Peyer's patch (tissue), 4 donors: ENCODE measurements at regions not wholly inside any gene's neighbourhood (a gene's known extent, or its start where the extent isn't known, plus 50 kb on each side); places are given as distances from the start of the nearest gene placed in this dataset.

Source experiments
- CTCF ChIP-seq, 6 experiments: fragments of 450-650 bp in 4 of 6; fragments of 200-600 bp in 2 of 6; sonication (generic) in 1 of 6; IDR thresholded peaks; one replicate each; pipeline ENCODE4 v1.5.1; 2017 to 2019; ENCODE audit warnings: antibody characterized with exemption in 6 of 6, mild to moderate bottlenecking in 3 of 6, moderate library complexity in 1 of 6
- POLR2A ChIP-seq, 2 donors: fragments of 450-650 bp; IDR thresholded peaks; one replicate each; pipeline ENCODE4 v1.5.1; 2017; ENCODE audit warnings: antibody characterized with exemption in 2 of 2, mild to moderate bottlenecking in 2 of 2, moderate library complexity in 2 of 2

- TF ChIP-seq CTCF (IDR thresholded peaks at IDR 0.05), result no peak
- no peak for TF ChIP-seq POLR2A (IDR thresholded peaks at IDR 0.05)
Measured at GRCh38 chr9:80794197-80794596, 895.1 kb downstream of the TLE1 start.
